GM18517 (cell line): ENCODE measurements at regions not wholly inside any gene's neighbourhood (a gene's known extent, or its start where the extent isn't known, plus 50 kb on each side); places are given as distances from the start of the nearest gene placed in this dataset.
A peak's percentile ranks its signal among the peaks of the same experiment; 100 is the strongest.

ENCODE experiments used
- ATAC-seq: cut with Tn5 transposase; IDR thresholded peaks from one replicate; pipeline ENCODE4 v1.9.1; 2021; ENCODE audit warnings: mild to moderate bottlenecking, moderate library complexity; ENCODE audit not compliant: unreplicated experiment

DNA sequence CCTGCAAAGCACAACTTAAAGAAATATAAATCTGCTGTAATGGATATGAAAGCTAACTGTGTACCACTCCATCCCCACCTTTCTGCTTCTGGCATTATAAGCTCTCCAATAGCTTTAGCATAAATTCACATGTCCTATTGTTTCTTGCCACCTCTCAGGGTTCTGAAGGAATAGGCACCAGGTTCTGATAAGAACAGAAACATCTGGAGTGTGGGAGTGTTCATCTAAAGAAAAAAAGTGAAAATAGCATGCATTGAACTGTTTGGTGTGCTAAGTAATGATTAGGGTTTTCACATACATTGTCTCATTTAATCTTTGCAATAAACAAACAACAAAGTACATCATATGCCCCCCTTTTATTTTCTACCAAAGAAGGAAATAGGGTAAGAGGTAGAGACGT lies 72.3 kb downstream of the FAM76B start:
- no peak for ATAC-seq

DNA sequence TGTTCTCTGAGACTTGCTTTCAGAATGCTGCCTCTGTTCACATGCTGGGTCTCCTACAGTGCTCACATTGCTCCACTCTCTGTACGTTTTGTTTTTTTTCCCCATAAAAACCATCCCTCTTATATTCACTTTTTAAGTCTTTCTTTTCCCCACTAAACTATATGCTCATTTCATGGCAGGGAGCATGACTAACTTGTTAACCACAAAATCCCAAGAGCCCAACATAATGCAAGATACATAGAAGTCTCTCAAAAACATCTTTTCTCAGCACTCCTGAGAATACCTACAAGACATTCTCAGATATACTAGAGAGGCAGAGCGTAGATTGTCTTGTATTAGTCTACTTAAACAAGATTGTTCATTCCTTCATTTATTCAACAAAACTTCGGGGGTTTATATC lies 73.3 kb downstream of the FAM76B start:
- ATAC-seq, result peak; percentile 6

DNA sequence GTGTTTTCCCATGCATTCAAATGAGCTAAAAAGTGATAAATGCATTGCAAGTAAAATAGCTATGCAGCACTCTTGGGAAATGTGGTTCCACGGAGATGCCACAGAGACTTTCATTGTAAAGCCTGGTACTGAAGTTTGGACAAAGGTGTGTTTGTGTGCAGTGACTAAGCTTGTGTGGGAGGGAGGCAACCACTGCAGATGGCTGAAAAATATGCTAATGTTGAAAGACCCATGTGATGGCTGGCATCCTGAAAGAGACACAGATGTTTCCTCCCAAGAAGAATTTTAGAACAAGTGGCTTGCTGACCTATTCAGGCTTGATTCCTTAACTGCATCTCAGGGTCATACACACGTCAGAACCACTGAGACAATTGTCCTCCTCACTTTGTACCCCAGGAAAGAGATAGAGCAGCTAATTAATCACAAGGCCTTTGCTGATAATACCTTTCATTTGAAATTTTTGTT lies 73.8 kb downstream of the FAM76B start:
- ATAC-seq, result peak; percentile 84

DNA sequence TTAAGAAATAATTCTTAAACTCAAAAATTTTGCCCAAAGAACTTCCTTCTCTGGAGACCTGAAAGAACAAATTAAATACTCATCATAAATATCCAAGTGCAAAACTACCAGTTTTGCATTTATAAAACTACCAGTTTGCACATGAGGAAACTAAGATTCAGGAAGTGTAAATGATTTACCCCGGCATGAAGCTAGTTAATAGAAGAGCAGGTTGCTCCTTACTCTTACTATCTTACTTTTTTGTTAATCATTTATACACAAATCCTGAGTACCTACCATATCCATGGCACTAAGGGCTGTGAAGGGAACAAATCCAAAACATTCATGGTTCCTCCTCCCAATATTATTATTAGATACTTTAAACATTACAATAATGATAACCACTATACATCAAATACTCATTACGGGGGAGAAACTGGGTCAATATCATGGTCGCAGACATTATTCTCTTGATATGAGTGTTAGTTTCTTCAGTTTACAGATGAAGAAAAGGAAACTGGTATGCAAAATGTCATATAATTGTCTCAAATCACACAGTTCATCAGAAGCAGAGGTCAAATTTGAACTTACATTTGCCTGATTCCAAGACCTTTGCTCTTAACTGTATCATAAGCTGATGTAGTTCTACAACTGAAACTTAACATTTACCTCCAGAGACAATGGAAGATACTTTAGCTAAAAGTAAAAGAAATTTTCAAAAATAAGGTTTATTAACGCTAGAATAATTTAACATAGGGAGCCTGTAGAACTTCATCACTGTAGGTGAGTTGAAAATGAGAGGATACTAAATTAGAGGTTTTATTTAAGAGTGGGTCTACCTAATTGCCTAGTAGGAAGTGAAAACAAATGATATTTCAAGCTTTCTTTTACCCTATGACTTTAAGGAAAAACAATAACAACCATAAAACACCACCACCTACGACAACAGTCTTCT lies 74.5 kb downstream of the FAM76B start:
- peak; percentile 15 for ATAC-seq

DNA sequence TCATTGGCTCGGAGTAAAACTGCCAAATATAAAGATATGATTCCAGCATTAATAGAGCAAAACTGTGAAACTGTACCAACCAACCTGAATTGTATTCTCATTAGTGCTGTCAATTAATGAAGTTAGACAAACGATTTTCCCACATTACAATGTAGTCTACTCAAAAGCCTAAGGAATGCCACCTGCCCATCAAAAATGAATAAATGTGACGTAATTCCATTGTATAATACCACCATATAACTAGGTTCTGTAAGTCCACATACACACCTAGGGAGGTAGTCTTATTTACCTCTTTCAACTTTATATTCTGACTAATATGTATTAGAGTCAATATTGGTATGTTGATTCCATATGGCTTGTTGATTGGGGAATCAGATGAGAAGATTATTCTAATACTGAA lies 76.2 kb downstream of the FAM76B start:
- no peak for ATAC-seq

DNA sequence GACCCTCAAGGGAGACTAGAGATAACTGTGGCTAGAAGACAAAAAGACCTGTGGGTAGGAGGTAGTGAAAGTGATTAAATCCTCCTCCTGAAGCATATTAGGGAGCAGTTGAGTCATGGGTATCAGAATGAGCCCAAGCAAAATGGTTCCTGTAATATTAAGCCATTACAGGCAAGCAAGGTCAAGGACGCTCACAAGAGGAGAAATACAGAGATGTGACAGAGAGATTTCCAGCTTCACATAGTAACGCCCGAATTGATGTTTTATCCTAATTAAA lies 77.7 kb downstream of the FAM76B start:
- peak; percentile 9 for ATAC-seq

DNA sequence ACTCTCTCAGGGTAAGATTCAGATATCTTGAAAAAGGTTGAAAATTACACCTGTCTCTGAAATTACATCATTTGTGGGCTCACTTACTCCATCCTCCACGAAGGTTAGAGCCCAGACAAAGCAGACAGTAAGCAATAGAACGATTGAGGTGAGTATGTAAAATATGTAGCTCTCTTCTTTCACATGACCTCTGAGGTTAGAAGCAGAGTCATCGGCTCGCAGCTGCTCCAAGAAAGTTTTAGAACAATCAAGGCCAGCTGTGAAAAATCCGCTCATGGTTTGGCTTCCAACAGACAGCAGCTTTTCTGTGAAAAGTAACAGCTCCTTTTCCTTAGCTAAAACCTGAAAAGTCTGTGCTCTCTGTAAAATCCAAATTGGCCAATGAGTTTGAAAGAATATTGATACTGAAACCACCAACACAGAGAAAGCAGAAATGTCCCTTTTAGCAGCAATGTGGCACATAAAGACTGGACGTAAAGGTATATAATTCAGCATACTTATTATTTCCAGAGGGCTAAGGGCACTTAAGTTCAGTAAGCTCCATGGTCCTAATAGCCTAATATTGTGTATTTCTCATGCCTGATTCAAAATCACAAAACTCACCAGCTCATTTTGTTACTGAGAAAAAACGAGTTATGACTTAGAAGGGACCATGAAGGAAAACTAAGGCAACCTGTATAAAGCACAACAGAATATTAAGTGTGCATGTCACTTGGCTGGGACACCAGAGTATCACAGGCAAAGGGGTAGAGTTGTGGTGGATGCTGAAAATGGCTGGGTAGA lies 78.2 kb downstream of the FAM76B start:
- peak; percentile 32 for ATAC-seq

DNA sequence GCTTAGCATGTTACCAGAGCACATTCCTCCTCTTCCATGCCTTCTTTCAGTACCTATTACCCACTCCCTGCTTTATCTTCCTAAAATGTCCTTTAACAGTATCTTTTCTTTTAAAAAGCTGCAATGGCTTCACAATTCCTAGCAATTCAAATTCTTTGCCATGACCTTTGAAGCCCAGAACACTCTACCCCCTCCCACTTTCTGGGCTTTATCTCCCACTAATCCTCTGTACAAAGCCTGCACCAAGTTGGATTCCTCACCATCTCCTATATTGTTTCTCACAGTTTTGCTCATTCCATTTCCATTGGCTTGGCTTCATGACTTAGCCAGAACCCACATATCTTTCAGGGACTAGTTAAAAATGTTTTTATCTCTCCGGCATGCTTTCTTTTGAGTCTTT lies 80.9 kb downstream of the FAM76B start:
- ATAC-seq, result no peak

DNA sequence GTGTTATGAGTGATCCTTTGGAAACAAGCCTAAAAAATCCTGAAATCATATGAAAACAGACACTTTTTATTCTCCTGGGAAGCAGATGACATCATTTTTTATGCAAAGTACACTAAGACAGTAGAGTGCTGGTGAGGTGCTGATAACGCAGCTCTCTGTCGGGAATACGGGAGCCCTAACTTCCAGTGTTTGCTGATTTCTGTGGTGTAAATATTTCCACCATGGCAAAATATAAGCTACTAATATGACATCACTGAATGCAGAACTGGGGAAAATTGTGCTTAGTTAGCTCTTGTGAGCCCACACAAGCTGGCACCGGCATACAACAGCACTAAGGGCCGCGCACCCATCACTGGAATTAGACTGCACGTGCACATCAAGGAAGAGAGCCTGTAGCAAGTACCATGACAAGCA lies 82.6 kb downstream of the FAM76B start:
- ATAC-seq, result no peak

DNA sequence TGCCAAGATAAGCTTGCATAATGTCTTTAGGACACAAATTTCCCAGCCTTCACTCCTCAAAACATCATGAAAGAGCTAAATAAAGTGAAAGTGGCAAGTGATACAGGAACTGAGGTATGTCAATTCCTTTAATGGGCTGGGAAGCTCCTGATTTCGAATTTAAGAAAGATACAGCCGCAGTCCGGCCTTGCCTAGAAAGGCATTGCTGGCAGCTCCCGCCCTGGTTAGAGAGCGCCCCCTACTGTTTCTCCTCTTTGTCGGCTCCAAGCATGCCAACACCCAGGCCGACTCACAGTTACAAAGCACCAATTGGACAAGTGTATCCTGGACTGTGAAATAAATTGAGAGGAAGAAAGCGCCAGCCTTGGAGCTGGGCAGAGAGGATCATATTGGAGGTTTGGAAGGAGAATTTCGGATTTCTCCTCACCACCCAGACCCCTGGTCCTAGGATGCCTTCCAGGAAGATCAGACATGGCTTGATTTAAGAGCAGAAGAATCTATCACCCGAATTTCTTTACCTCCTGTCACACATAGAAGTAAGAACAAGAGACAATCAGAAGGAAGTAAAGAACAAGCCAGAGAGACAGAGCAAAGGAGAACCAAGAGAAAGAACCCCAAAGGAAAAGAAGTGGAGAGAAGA lies 84.0 kb downstream of the FAM76B start:
- peak; percentile 86 for ATAC-seq

DNA sequence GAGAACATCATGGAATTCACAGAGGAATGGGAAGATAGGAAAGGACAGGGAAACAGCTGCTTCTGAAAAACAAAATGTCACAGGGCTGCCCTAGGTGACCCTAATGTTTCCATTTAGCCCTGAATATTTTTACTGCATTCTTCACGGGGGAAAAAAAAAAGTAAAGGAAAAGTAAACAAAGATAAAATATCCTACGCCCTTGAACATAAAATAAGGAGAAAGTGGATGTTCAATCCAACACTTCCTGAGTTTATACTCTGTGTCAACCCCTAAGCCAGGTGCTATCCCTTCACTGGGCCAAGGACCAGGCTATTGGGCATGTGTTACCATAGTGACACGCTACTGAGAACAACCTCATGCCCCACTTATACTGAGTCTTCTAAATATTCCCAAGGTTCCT lies 84.7 kb downstream of the FAM76B start:
- no peak for ATAC-seq

DNA sequence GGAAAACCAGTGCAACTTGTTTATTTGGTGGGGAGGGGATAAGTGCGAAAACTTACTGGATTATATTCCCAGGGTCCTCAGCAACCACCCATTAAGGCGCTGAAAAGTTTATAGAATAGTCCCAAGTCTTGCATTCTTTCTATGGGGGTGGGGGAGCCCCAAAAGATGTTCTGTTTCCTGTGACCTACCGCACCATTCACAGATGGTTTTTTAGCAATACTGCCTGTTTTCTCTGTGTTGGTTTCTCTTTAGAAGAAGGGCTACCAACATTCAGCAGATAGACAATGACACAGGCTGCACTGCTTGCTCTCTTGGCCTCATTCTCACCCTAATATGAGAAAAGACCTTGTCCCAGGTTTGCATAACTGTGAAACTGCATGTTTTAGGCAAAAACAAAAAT lies 86.5 kb downstream of the FAM76B start:
- ATAC-seq, result peak; percentile 40

DNA sequence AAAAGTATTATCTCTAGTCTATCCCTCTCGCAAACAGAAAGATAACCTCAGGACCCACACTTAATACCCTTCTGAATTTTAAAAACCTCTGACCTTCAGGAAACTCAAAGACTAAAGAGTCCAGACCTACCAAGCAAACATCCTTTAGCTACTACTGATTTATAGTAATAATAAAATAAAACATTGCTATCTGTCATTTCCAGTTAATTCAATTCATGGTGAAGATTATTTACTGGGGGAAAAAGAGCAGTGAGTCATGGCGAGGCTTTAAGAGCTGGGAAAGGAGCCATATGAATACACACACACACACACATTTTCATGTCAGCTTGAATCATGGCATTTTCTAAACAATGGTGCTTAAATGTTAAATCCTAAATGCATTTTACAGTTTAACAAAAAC lies 87.1 kb downstream of the FAM76B start:
- no peak for ATAC-seq

DNA sequence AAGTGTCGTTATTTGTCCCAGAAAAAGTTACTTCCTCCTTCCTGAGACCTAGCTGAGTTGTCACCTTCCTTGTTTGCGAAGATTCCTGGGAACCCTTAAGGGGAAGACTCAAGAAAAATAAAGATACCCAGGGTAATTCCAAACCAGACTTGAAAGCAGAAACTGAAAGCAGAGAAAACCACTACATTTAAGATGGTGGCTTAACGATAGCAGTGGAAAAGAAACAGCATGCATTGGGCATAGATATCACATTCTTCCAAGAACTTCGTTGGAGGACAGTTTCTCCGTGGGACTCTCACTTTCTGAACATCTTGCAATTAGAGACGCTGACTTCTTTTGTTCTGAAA lies 89.1 kb downstream of the FAM76B start:
- ATAC-seq, result peak; percentile 32

DNA sequence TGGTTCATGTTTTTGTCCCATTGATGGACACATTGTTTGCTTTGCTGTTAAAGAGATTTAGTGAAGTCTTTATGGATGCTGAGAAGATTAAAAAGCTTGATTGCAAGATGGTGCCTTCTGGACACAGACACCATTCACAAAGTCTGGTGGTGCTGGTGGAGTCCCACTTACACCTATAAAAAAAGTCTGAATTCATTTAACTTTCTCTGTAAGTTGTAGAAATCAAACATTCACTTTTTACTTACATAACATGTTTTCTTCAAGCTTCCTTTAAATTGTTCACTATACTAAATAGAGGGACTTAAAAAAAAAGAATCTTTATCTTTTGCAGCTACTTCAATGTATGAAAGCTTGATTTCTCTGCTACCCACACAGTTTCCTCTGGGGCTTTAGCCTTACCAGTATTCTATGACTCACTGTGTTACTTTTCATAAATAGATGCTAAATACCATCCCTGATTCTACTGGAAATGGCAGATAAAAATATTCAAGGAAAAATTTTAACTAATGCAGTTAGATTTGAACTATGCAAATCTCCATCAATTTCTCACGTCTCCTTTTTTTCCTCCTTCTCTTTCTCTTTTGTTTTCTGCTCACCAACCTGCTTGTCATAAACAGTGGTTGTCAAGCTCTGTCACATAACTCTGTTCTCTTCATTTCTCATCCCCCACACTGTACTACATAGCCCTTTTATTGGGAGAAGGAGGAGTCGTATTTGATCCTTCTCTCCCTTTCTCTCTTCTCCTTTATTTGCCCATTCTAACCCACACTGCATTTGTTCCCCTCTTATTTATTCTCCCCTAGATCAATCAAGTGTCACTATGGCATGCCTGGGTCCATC lies 89.7 kb downstream of the FAM76B start:
- peak; percentile 54 for ATAC-seq

DNA sequence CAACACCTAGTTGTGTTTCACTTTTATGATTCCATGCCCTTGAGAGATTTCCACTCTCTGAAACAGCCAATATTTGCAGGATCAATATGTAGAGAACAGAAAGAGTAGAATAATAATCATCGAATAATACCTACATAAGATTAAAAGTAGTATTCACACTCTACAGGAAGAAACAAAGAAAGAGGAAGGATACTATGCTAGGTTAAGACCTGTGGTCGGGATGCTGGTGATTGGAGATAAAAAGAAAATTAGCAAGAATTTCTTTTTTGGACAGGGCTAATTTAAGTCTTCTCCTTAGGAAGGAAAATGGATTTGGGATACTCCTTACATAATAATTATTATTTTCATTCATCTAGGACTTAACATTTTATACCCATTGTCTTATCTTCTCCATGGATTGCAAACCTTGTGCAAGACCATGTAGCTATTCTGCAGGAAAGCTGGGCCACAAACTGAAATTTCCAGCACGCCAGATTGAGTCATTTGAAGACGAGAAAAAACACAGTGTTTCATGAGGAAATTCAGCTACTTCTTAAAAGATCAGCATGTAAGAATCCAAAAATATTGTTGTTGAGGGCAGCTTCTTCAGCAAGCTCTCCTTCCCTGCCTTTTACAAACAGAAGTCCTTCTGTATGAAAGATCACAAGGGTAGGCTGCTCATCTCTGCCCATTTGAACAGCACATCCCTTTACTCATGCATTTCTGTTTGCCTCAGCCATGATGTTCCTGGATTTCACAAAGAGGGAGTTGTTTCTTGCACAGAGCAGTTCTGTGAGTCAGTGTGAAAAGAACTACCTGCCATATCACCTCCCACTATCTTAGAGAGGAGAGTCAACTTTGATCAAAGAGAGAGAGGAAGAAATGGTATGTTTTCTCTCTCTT lies 90.7 kb downstream of the FAM76B start:
- no peak for ATAC-seq

DNA sequence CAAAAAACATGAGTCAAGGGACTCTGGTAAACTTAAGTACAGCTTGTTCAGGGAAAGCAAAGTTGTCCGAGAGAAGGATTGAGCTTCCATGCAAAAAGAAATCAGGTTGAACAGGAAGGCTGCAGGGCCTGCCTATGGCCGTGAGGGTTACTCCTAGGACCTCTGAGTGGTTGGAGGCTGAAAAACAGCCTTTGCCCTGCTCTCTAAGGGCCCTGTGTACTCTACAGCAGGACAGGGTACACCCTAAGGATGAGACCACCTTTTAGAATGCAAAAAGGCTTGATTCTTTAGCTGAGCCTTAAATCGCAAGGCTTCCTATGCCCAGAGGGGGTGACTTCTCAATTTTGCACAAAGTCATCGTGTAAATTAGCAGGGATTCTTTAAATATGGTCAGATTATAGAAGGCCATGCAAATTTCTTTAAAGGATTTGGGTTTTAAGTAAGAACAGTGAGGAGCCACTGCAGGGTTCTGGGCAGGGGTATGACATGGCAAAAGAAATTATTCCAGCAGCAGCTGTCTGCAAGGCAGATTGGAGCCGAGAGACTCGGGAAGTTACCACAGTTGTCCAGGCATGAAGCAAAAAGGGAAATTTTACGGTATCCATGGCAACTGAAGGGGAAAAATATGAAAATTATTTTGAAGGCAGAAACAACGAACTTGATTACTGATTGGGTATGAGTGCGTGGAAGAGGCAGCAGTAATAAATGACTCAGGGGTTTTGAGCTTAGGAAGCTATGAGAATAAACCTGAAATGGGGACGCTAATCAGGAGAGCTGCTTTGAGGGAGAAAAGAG lies 91.8 kb downstream of the FAM76B start:
- ATAC-seq, result no peak

DNA sequence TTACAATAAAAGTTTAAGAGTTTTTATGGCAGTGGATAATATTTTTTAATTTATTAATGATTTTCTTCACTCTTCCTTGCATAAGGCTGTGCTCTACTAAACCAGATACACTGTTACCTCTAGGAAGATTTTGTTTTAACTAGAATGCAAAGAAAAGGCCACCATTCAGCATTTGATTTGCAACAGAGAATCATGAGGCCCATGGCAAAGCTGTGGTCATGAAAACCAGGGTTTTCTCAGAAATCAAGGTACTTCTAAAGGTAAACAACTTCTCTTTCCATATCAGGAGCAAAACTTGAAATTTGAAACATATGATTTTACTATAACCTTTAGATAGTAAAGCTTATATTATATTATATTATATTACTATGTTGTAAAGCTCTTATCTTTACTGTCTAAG lies 94.4 kb downstream of the FAM76B start:
- no peak for ATAC-seq

DNA sequence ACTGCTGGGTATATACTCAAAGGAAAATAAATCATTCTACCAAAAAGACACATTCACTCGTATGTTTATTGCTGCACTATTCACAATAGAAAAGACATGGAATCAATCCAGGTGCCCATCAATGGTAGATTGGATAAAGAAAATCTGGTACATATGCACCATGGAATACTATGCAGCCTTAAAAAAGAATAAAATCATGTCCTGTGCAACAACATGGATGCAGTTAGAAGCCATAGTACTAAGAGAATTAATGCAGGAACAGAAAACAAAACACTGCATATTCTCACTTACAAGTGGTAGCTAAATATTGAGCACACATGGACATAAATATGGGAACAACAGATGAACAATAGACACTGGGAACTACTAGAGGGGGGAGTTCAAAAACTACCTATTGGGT lies 96.3 kb downstream of the FAM76B start:
- ATAC-seq, result no peak
